ENCODE measurements at regions not wholly inside any gene's neighbourhood (a gene's known extent, or its start where the extent isn't known, plus 50 kb on each side); places are given as distances from the start of the nearest gene placed in this dataset.

DNA sequence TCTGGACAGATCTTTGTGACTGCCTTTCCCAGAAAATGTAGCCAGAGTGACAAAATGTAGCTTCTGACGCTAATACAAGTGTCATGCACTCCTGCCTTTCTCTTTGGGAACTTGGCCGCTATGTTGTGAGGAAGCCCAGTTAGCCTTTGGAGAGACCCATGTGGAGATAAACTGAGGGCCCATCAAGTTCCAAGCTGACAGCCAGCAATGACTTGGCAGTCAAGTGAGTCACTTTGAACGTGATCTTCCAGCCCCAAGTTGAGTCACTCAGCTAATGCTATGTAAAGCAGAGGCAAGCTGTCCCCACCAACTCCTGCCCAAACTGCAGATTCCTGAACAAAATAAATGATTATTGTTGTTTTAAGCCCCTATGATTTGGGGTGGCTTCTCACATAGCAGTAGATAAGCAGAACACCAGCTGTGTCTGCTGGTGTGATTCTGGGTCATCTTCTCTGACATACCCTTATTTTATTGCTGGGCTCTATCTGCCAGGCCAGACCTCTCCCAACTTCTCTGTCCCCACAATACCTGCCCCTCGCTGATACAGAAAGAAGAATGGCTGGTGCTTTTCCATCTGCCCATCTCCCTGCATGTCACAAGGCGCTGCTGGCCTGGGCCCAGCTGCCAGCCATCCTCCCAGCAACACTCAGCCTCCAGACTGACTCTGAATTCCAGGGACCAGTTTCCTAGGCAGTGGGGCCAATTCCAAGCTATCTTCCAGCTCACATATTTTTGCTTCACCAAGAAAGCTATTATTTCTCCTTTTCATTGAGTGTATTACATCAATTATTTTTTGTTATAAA, 274.8 kb downstream of the LRFN2 start:
- DNase-seq = no peak

GRCh38 chr6:40308533-40309306, 278.4 kb downstream of the LRFN2 start:
- DNase-seq = no peak

DNA sequence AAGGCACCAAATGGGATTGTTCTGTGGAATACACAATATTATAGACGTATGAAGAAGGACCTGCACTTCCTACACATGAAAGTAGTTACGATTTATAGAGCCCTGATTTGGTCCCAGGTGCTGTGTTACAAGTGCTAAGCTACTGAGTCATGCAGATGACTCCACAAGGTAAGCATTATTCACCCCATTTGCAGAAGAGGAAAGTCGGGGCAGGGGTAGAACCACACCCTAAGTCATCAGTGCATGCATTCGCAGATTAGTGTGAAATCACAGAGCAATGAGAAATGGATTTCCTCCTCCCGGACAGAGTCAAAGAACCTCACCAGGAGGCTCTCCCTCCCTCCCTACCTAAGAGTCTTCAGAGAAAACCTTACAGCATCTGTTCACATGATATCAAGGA, 279.5 kb downstream of the LRFN2 start:
- no peak for DNase-seq

GRCh38 chr6:40302856-40303454, 284.2 kb downstream of the LRFN2 start:
- DNase-seq = no peak

GRCh38 chr6:40299681-40300080, 287.5 kb downstream of the LRFN2 start:
- DNase-seq = no peak

DNA sequence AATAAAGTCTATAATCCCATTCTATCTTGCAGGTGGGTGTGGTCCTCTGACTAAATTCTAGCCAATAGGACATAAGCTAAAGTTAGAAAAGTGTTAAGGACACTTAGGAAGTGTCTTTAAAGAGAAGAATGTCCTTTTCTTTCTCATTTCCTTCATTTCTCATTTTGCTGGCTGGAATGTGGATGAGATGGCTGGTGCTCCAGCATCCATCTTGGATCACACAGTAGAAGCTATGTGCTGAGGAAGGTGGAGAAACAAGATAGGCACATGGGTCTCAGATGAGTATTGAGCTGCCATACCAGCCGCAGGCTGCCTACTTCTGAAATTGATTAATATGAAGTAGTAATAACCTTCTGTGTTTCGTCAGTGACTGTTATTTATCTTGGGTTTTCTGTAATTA, 289.0 kb downstream of the LRFN2 start:
- DNase-seq = no peak

DNA sequence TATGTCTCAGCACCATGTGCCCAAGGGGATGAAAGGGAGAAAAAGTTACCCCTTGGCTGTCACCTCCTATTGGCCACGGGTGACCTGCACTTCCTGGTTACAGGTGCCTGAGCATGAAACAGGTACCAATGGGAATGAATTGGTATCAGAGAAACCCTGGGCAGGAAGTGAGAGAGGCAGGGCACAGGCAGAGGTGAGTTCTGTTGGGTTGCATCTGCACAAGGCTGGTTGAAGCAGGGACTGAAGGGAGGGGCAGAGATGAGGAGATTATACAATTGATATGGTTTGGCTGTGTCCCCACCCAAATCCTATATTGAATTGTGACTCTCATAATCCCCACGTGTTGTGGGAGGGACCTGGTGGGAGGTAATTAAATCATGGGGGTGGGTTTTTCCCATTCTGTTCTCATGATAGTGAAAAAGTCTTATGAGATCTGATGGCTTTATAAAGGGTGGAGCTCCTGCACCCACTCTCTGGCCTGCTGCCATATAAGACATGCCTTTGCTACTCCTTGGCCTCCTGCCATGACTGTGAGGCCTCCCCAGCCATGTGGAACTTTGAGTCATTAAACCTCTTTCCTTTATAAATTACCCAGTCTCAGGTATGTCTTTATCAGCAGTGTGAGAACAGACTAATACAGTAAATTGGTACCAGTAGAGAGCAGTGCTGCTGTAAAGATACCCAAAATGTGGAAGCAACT, 291.8 kb downstream of the LRFN2 start:
- no peak for DNase-seq

DNA sequence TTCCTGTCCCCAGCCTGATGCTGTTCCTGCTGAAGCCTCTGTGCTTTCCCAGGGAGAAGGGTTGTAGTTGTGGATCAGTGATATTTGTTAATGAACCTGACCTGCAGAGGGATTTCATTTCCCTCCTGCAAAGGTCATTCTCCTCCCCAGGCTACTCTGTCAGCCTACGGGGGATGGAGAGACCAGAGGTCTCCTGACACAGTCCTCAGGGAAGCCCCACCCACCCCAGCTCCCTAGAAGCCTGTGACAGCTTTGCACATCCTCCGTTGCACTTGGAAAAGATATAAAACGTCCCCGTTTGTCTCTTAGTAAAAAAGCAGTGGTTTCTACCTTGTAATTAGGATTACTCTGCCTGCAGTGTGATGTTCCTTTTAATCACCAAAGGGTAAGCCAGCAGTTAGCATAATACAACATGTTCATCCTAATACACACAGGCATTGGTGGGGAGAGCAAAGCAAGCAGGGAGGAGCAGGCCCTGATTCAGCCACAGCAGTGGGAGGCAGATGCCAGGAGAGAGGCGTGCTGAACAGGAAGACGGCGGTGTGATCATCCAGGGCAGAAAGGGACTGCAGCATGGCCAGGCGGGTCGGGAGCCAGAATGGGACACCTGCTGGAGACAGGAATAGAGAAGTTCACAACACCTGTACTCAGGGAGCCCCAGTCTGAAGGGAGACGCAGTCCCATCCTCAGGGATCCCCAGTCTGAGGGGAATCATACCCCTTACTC, 293.5 kb downstream of the LRFN2 start:
- DNase-seq = no peak

DNA sequence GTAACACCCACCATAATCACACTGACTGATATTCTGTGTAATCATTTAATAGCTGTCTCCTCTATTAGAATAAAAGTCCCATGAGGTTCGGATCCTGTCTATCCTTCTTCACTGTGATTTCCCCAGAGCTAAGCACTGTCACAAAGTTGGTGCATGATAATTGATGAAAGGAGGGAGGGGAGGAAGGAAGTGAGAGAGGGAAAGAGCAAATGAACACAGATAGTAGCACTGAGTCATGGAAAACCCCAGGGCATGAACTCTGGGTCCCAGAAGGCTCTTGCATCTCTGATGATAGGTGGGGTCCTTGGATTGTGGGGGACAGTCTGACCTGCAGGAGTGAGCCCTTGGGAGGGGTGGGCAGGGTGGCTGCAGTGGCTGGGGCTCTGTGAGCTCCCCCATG, 294.1 kb downstream of the LRFN2 start:
- DNase-seq = no peak

DNA sequence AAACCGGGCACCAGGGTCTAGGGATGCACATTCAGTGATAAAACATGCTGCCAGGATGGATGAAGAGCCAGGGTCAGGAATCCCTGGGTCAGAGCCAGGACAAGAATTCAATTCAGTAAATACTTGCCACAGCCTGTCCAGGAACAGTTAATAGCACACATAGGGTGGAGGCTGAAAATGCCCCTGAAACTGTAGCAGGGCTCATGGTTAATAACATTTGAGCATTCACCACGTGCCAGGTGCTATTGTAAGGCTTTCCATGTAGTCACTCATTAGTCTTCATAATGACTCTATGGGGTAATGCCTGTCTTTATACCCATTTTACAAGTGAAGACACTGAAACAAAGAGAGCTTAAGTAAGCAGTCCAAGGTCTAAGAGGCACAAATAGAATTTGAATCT, 296.3 kb downstream of the LRFN2 start:
- DNase-seq = peak; percentile 67

- no peak for DNase-seq
Measured at GRCh38 chr6:40288919-40289318, 298.2 kb downstream of the LRFN2 start.

GRCh38 chr6:40287296-40287850, 299.8 kb downstream of the LRFN2 start:
- no peak for DNase-seq

- DNase-seq = no peak
Measured at GRCh38 chr6:40286721-40287120, 300.4 kb downstream of the LRFN2 start.

DNA sequence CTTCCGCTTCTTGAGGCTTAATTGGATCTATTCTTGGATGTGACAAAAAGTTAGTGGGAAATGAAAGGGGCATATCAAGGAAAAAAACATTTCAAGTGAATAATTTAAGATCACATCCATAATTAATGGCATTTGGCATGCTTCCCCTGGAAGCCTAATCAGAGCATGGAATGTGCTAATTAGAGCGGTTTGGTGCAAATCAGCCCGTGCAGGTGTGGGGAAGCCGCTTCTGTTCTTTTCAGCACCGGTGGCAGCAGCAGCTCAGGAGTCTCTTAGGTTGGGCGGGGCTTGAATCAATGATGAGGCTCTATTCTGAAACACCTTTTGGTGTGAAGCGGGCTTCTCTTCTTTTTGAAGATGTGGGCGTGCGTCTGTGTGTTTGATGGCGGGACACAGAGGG, 301.2 kb downstream of the LRFN2 start:
- no peak for DNase-seq

DNA sequence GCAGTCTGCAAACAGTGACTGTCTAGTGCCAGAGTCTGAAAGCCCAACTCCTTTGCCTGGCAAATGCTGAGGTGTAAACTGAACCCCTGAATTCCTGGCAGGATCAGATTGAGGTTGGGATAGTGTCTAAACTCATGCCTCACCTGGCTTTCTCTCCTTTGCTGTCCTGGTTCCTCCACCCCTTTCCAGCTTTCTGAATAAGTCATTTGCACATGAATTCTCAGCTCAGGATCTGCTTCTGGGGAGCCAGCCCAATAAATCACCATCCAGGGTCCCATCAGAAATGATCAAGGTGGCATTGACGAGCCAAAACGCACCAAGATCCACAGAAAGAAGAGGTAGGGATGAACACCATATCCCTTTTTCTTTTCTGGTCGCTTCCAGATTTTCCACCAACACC, 301.6 kb downstream of the LRFN2 start:
- no peak for DNase-seq

DNA sequence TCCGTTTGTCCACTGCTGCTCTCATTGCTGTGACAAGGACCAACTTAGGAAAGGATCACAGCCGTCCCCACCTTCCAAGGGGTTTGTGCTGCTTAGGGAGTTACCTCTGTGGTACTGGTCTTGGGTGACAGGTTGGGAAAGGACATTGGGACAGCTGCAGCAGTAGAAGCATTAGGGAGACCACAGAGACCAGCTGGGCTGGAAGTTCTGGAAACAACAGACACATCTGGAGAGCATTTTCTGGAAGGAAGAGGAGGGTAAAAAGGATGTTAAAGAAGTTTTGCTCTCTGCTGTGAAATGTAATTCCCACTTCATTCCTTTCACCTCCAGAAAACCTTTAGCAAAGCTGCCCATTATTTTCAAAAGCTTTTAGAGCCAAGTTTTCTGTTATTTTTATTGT, 304.2 kb downstream of the LRFN2 start:
- no peak for DNase-seq

GRCh38 chr6:40281402-40281801, 305.8 kb downstream of the LRFN2 start:
- DNase-seq = no peak

GRCh38 chr6:40280231-40280630, 306.9 kb downstream of the LRFN2 start:
- DNase-seq = no peak

- DNase-seq = no peak
Measured at GRCh38 chr6:40276141-40276540, 311.0 kb downstream of the LRFN2 start.

GRCh38 chr6:40274058-40274457, 313.1 kb downstream of the LRFN2 start:
- DNase-seq = no peak

- DNase-seq = no peak
Measured at GRCh38 chr6:40268614-40269013, 318.6 kb downstream of the LRFN2 start.

GRCh38 chr6:40268166-40268565, 319.0 kb downstream of the LRFN2 start:
- no peak for DNase-seq

Measured in NCI-H1436 treated with DMSO at 0.1 percent for 48 hours (cell line).